ENCODE measurements at regions not wholly inside any gene's neighbourhood (a gene's known extent, or its start where the extent isn't known, plus 50 kb on each side); places are given as distances from the start of the nearest gene placed in this dataset.

- POLR2A ChIA-PET, result no interaction called here
- no peaks in the 10 kb centered on the region for H3K4me1 ChIP-seq (ENCODE audit: control insufficient read depth, insufficient read depth, low read length)
- CTCF ChIA-PET, result no interaction called here
- no peaks in the 10 kb centered on the region for H3K36me3 ChIP-seq (ENCODE audit: control insufficient read depth in 2 of 2, insufficient read depth in 1 of 2, low read length in 2 of 2)
- no peak overlapping the region for H3K27ac ChIP-seq (ENCODE audit: extremely low read depth, low read depth, low read length)
- TF ChIP-seq ZNF350 (tag by site-specific recombination; IDR thresholded peaks at IDR 0.05) (no peak), SALL2 (tag by site-specific recombination; IDR thresholded peaks at IDR 0.05; ENCODE audit: borderline replicate concordance) (no peak), KLF9 (tag by site-specific recombination; IDR thresholded peaks at IDR 0.05; ENCODE audit: low read depth) (no peak)
- H3K9me3 ChIP-seq (ENCODE audit: control insufficient read depth, insufficient read depth, low read depth, low read length), result no peaks in the 10 kb centered on the region
- no peak overlapping the region for H3K4me3 ChIP-seq (ENCODE audit: low read depth, low read length)
Observed at GRCh38 chr5:130528474-130528873, 624.2 kb downstream of the CHSY3 start.

GRCh38 chr5:130526708-130527107, 622.4 kb downstream of the CHSY3 start:
- TF ChIP-seq SP7 (tag by site-specific recombination; IDR thresholded peaks at IDR 0.05) (no peak), ZBTB21 (tag by site-specific recombination; IDR thresholded peaks at IDR 0.05) (no peak), GLIS1 (tag by site-specific recombination; IDR thresholded peaks at IDR 0.05) (no peak), ZFP3 (tag by site-specific recombination; IDR thresholded peaks at IDR 0.05; ENCODE audit: low read depth) (no peak), ZNF654 (tag by site-specific recombination; IDR thresholded peaks at IDR 0.05; ENCODE audit: low read depth) (no peak), ZNF18 (tag by site-specific recombination; IDR thresholded peaks at IDR 0.05) (no peak), KLF9 (tag by site-specific recombination; IDR thresholded peaks at IDR 0.05; ENCODE audit: low read depth) (no peak), KLF8 (tag by site-specific recombination; IDR thresholded peaks at IDR 0.05) (no peak), KLF1 (tag by site-specific recombination; IDR thresholded peaks at IDR 0.05) (no peak)
- H3K27ac ChIP-seq (ENCODE audit: extremely low read depth, low read depth, low read length), result no peak overlapping the region
- ChIA-PET POLR2A (no interaction called here), CTCF (no interaction called here)
- H3K36me3 ChIP-seq (ENCODE audit: control insufficient read depth in 2 of 2, insufficient read depth in 1 of 2, low read length in 2 of 2), result no peaks in the 10 kb centered on the region
- H3K4me1 ChIP-seq (ENCODE audit: control insufficient read depth, insufficient read depth, low read length), result no peaks in the 10 kb centered on the region
- H3K4me3 ChIP-seq (ENCODE audit: low read depth, low read length), result no peak overlapping the region
- no peaks in the 10 kb centered on the region for H3K9me3 ChIP-seq (ENCODE audit: control insufficient read depth, insufficient read depth, low read depth, low read length)

GRCh38 chr5:130520211-130520610, 615.9 kb downstream of the CHSY3 start:
- Histone ChIP-seq H3K36me3 (ENCODE audit: control insufficient read depth in 2 of 2, insufficient read depth in 1 of 2, low read length in 2 of 2) (no peaks in the 10 kb centered on the region), H3K27ac (ENCODE audit: extremely low read depth, low read depth, low read length) (no peak overlapping the region), H3K4me1 (ENCODE audit: control insufficient read depth, insufficient read depth, low read length) (no peaks in the 10 kb centered on the region), H3K9me3 (ENCODE audit: control insufficient read depth, insufficient read depth, low read depth, low read length) (no peaks in the 10 kb centered on the region), H3K4me3 (ENCODE audit: low read depth, low read length) (no peak overlapping the region)
- ChIA-PET POLR2A (no interaction called here), CTCF (no interaction called here)
- no peak for TF ChIP-seq REPIN1 (tag by site-specific recombination; IDR thresholded peaks at IDR 0.05; ENCODE audit: low read depth)
- TF ChIP-seq ZNF521 (tag by site-specific recombination; IDR thresholded peaks at IDR 0.05), result no peak
- TF ChIP-seq ZNF624 (tag by site-specific recombination; IDR thresholded peaks at IDR 0.05), result no peak
- no peak for TF ChIP-seq ZNF24 (tag by site-specific recombination; IDR thresholded peaks at IDR 0.05)
- TF ChIP-seq, protein P1, sequence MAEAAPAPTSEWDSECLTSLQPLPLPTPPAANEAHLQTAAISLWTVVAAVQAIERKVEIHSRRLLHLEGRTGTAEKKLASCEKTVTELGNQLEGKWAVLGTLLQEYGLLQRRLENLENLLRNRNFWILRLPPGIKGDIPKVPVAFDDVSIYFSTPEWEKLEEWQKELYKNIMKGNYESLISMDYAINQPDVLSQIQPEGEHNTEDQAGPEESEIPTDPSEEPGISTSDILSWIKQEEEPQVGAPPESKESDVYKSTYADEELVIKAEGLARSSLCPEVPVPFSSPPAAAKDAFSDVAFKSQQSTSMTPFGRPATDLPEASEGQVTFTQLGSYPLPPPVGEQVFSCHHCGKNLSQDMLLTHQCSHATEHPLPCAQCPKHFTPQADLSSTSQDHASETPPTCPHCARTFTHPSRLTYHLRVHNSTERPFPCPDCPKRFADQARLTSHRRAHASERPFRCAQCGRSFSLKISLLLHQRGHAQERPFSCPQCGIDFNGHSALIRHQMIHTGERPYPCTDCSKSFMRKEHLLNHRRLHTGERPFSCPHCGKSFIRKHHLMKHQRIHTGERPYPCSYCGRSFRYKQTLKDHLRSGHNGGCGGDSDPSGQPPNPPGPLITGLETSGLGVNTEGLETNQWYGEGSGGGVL (tag by site-specific recombination; IDR thresholded peaks at IDR 0.05), result no peak
- no peak for TF ChIP-seq HOXD13 (CRISPR knock-in tag; IDR thresholded peaks at IDR 0.05; ENCODE audit: borderline replicate concordance)
- no peak for TF ChIP-seq MEIS1 (CRISPR knock-in tag; IDR thresholded peaks at IDR 0.05; ENCODE audit: borderline replicate concordance)
- TF ChIP-seq ZNF510 (tag by site-specific recombination; IDR thresholded peaks at IDR 0.05; ENCODE audit: insufficient replicate concordance), result no peak
- TF ChIP-seq ZBTB17 (tag by site-specific recombination; IDR thresholded peaks at IDR 0.05), result no peak
- TF ChIP-seq, protein P2, sequence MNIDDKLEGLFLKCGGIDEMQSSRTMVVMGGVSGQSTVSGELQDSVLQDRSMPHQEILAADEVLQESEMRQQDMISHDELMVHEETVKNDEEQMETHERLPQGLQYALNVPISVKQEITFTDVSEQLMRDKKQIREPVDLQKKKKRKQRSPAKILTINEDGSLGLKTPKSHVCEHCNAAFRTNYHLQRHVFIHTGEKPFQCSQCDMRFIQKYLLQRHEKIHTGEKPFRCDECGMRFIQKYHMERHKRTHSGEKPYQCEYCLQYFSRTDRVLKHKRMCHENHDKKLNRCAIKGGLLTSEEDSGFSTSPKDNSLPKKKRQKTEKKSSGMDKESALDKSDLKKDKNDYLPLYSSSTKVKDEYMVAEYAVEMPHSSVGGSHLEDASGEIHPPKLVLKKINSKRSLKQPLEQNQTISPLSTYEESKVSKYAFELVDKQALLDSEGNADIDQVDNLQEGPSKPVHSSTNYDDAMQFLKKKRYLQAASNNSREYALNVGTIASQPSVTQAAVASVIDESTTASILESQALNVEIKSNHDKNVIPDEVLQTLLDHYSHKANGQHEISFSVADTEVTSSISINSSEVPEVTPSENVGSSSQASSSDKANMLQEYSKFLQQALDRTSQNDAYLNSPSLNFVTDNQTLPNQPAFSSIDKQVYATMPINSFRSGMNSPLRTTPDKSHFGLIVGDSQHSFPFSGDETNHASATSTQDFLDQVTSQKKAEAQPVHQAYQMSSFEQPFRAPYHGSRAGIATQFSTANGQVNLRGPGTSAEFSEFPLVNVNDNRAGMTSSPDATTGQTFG (tag by site-specific recombination; IDR thresholded peaks at IDR 0.05; ENCODE audit: borderline replicate concordance), result no peak
